ENCODE measurements at regions not wholly inside any gene's neighbourhood (a gene's known extent, or its start where the extent isn't known, plus 50 kb on each side); places are given as distances from the start of the nearest gene placed in this dataset.

- Histone ChIP-seq H4K91ac (replicated peaks; ENCODE audit: insufficient read length, low read length) (no peak overlapping the region), H4K5ac (ENCODE audit: insufficient read length, low read depth, low read length) (no peak overlapping the region), H2BK12ac (ENCODE audit: low read depth, low read length) (no peak overlapping the region), H2BK15ac (ENCODE audit: low read length) (peak overlapping the region; percentile 61; the same call in 1 of the 2 replicates), H3K79me2 (ENCODE audit: control insufficient read depth in 1 of 2, insufficient read depth in 2 of 2, low read length in 2 of 2) (no peaks in the 10 kb centered on the region), H3K4me2 (ENCODE audit: insufficient read depth in 1 of 2, low read depth in 2 of 2, low read length in 2 of 2) (no peak overlapping the region), H3K18ac (ENCODE audit: extremely low read depth, low read length) (no peak overlapping the region), H3K4me1 (replicated peaks in 1 of 4; ENCODE audit: control insufficient read depth in 3 of 4, insufficient read depth in 4 of 4, low read length in 3 of 4) (peaks cover 0 to 4% (median 0%) of the 10 kb centered on the region in 4 experiments; a peak in 1 of 7 replicates), H2AFZ (ENCODE audit: low read length) (no peak overlapping the region), H3K9me3 (ENCODE audit: insufficient read depth in 2 of 2, low read depth in 1 of 2, low read length in 1 of 2) (no peaks in the 10 kb centered on the region), H2BK20ac (ENCODE audit: low read length) (no peak overlapping the region), H3K36me3 (ENCODE audit: control insufficient read depth in 2 of 4, insufficient read depth in 4 of 4, low read length in 3 of 4) (no peaks in the 10 kb centered on the region), H3K4ac (replicated peaks; ENCODE audit: insufficient read length, low read depth, low read length) (no peak overlapping the region), H2BK5ac (ENCODE audit: low read depth, low read length) (no peak overlapping the region), H3K14ac (ENCODE audit: insufficient read length) (no peak overlapping the region), H3K79me1 (ENCODE audit: low read depth, low read length) (no peaks in the 10 kb centered on the region), H4K8ac (ENCODE audit: extremely low read depth, insufficient read depth, low read length) (no peak overlapping the region), H3K23ac (ENCODE audit: insufficient read length) (no peak overlapping the region), H3K27ac (ENCODE audit: low read depth, low read length) (no peak overlapping the region), H3K4me3 (ENCODE audit: extremely low read depth in 1 of 4, insufficient read depth in 2 of 4, low read depth in 3 of 4, low read length in 4 of 4) (no peak overlapping the region), H3K23me2 (ENCODE audit: low read depth, low read length) (no peaks in the 10 kb centered on the region), H2AK5ac (ENCODE audit: low read depth, low read length) (no peak overlapping the region), H4K20me1 (replicated peaks in 1 of 2; ENCODE audit: control insufficient read depth in 1 of 2, insufficient read depth in 2 of 2, low read length in 2 of 2) (peaks cover 0 to 3% of the 10 kb centered on the region in 2 experiments), H3K56ac (replicated peaks; ENCODE audit: insufficient read length, low read depth, low read length) (no peak overlapping the region), H2BK120ac (replicated peaks; ENCODE audit: low read depth, low read length) (no peak overlapping the region), H3K27me3 (replicated peaks in 1 of 4; ENCODE audit: control insufficient read depth in 3 of 4, extremely low read depth in 1 of 4, insufficient read depth in 3 of 4, low read length in 3 of 4) (peaks cover 15 to 30% (median 25%) of the 10 kb centered on the region in 4 experiments), H3K9ac (replicated peaks in 1 of 4; ENCODE audit: extremely low read depth in 1 of 4, low read depth in 3 of 4, low read length in 3 of 4) (no peak overlapping the region)
- DNase-seq (ENCODE audit: low read depth in 1 of 2, low spot score in 2 of 2) = no peak
- TF ChIP-seq GTF2F1 (IDR thresholded peaks at IDR 0.05; ENCODE audit: borderline replicate concordance, low read depth, low read length) (no peak), SIRT6 (IDR thresholded peaks at IDR 0.05; ENCODE audit: low read length) (no peak), TCF12 (IDR thresholded peaks at IDR 0.05; ENCODE audit: low read depth, low read length) (no peak), POU5F1 (IDR thresholded peaks at IDR 0.05; ENCODE audit: low read depth, low read length) (no peak)
- CTCF ChIA-PET (ENCODE audit: partially characterized antibody) = interaction anchor here (0.9 to 5.8 kb wide), 9 partner anchors 15 to 207 kb away, joined by 3 to 18 read pairs (median 5); no protein-coding TSS in a partner anchor
- POLR2A ChIA-PET (ENCODE audit: partially characterized antibody) = no interaction called here
- 83% methylated on average over 12 of the region's 12 CpGs; no CpG with 5 or more reads in 1 of the 2 experiments for WGBS, 2 experiments (ENCODE audit: extremely low coverage in 1 of 2, insufficient coverage in 1 of 2, insufficient read length in 1 of 2, insufficient replicate concordance in 2 of 2, low coverage in 1 of 2, low lambda C conversion rate in 2 of 2, missing lambda C conversion rate in 1 of 2)
- no peak for FAIRE-seq
Measured at GRCh38 chr1:47502746-47503370, 65.0 kb downstream of the FOXD2 start.

All from H1 (cell line).